ENCODE measurements at regions not wholly inside any gene's neighbourhood (a gene's known extent, or its start where the extent isn't known, plus 50 kb on each side); places are given as distances from the start of the nearest gene placed in this dataset.
A peak's percentile ranks its signal among the peaks of the same experiment; 100 is the strongest.
"Not testable (repeated sequence)": the region's sequence is repeated elsewhere in the genome, so short reads cannot be mapped to it uniquely, and the experiment has no call there.

- H3K27me3 ChIP-seq, result no peaks in the 10 kb centered on the region
- intact Hi-C loops (cut with DNase I; ENCODE audit: low total_unique reads), result no loop called here
- H3K36me3 ChIP-seq, result no peaks in the 10 kb centered on the region
- peaks cover 0 to 7% of the 10 kb centered on the region in 2 donors for H3K9me3 ChIP-seq
- no peak overlapping the region for H3K27ac ChIP-seq
- DNase-seq (ENCODE audit: low spot score in 2 of 2), result no peak
- no peak for TF ChIP-seq POLR2A (IDR thresholded peaks at IDR 0.05)
- TF ChIP-seq, protein P1, sequence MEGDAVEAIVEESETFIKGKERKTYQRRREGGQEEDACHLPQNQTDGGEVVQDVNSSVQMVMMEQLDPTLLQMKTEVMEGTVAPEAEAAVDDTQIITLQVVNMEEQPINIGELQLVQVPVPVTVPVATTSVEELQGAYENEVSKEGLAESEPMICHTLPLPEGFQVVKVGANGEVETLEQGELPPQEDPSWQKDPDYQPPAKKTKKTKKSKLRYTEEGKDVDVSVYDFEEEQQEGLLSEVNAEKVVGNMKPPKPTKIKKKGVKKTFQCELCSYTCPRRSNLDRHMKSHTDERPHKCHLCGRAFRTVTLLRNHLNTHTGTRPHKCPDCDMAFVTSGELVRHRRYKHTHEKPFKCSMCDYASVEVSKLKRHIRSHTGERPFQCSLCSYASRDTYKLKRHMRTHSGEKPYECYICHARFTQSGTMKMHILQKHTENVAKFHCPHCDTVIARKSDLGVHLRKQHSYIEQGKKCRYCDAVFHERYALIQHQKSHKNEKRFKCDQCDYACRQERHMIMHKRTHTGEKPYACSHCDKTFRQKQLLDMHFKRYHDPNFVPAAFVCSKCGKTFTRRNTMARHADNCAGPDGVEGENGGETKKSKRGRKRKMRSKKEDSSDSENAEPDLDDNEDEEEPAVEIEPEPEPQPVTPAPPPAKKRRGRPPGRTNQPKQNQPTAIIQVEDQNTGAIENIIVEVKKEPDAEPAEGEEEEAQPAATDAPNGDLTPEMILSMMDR (IDR thresholded peaks at IDR 0.05), result no peak
- no peaks in the 10 kb centered on the region for H3K4me1 ChIP-seq
- no peak overlapping the region for H3K4me3 ChIP-seq
Observed at GRCh38 chr6:112971651-112972050, 624.5 kb downstream of the RFPL4B start.

GRCh38 chr6:112974931-112975330, 627.8 kb downstream of the RFPL4B start:
- H3K4me3 ChIP-seq; intact Hi-C loops (cut with DNase I; ENCODE audit: low total_unique reads); DNase-seq (ENCODE audit: low spot score in 2 of 2); H3K9me3 ChIP-seq; H3K36me3 ChIP-seq; H3K27me3 ChIP-seq; H3K27ac ChIP-seq; H3K4me1 ChIP-seq: not testable (repeated sequence)

- H3K9me3 ChIP-seq; H3K4me3 ChIP-seq; H3K27me3 ChIP-seq; H3K36me3 ChIP-seq; H3K27ac ChIP-seq; intact Hi-C loops (cut with DNase I; ENCODE audit: low total_unique reads); H3K4me1 ChIP-seq; DNase-seq (ENCODE audit: low spot score in 2 of 2): not testable (repeated sequence)
Observed at GRCh38 chr6:112976579-112976978, 629.4 kb downstream of the RFPL4B start.

GRCh38 chr6:112979830-112980229, 632.7 kb downstream of the RFPL4B start:
- DNase-seq (ENCODE audit: low spot score in 2 of 2), result no peak
- Histone ChIP-seq H3K27ac (peak overlapping the region in 1 of 2 donors; percentile 13), H3K36me3 (no peaks in the 10 kb centered on the region), H3K27me3 (no peaks in the 10 kb centered on the region), H3K9me3 (no peaks in the 10 kb centered on the region), H3K4me3 (no peak overlapping the region), H3K4me1 (no peaks in the 10 kb centered on the region)
- TF ChIP-seq POLR2A (IDR thresholded peaks at IDR 0.05) (no peak), POLR2AphosphoS5 (IDR thresholded peaks at IDR 0.05) (no peak)
- TF ChIP-seq, protein P1 (IDR thresholded peaks at IDR 0.05), result no peak
- intact Hi-C loops (cut with DNase I; ENCODE audit: low total_unique reads), result no loop called here

- TF ChIP-seq, protein P1 (IDR thresholded peaks at IDR 0.05), result no peak
- no peak for TF ChIP-seq POLR2AphosphoS5 (IDR thresholded peaks at IDR 0.05)
- TF ChIP-seq POLR2A (IDR thresholded peaks at IDR 0.05), result no peak
- H3K27me3 ChIP-seq, result no peaks in the 10 kb centered on the region
- no peaks in the 10 kb centered on the region for H3K4me1 ChIP-seq
- no peak overlapping the region for H3K27ac ChIP-seq
- H3K36me3 ChIP-seq, result no peaks in the 10 kb centered on the region
- intact Hi-C loops (cut with DNase I; ENCODE audit: low total_unique reads), result no loop called here
- no peak overlapping the region for H3K4me3 ChIP-seq
- no peaks in the 10 kb centered on the region for H3K9me3 ChIP-seq
- no peak for DNase-seq (ENCODE audit: low spot score in 2 of 2)
Observed at GRCh38 chr6:112980676-112981075, 633.5 kb downstream of the RFPL4B start.

- Histone ChIP-seq H3K27me3 (no peaks in the 10 kb centered on the region), H3K4me3 (no peak overlapping the region), H3K9me3 (no peaks in the 10 kb centered on the region), H3K4me1 (no peaks in the 10 kb centered on the region), H3K27ac (no peak overlapping the region), H3K36me3 (no peaks in the 10 kb centered on the region)
- DNase-seq (ENCODE audit: low spot score in 2 of 2), result no peak
- no peak for TF ChIP-seq POLR2A (IDR thresholded peaks at IDR 0.05)
- TF ChIP-seq, protein P1 (IDR thresholded peaks at IDR 0.05), result no peak
- no peak for TF ChIP-seq POLR2AphosphoS5 (IDR thresholded peaks at IDR 0.05)
- intact Hi-C loops (cut with DNase I; ENCODE audit: low total_unique reads), result no loop called here
Observed at GRCh38 chr6:112983713-112984261, 636.7 kb downstream of the RFPL4B start.
